ENCODE measurements at regions not wholly inside any gene's neighbourhood (a gene's known extent, or its start where the extent isn't known, plus 50 kb on each side); places are given as distances from the start of the nearest gene placed in this dataset.

GRCh38 chr5:159777049-159777660 lies 139.1 kb upstream of the ADRA1B start:
- no peak for TF ChIP-seq POLR2A (IDR thresholded peaks at IDR 0.05)
- no peak for TF ChIP-seq CTCF (IDR thresholded peaks at IDR 0.05)
- no peak for TF ChIP-seq POLR2AphosphoS5 (IDR thresholded peaks at IDR 0.05)
